ENCODE measurements at regions not wholly inside any gene's neighbourhood (a gene's known extent, or its start where the extent isn't known, plus 50 kb on each side); places are given as distances from the start of the nearest gene placed in this dataset.

GRCh38 chr20:60813066-60813465 is 439.0 kb upstream of the CDH4 start:
- Mint-ChIP-seq H3K4me3 (no peak overlapping the region), H3K4me1 (no peaks in the 10 kb centered on the region), H3K36me3 (ENCODE audit: insufficient read depth) (peaks cover 2% of the 10 kb centered on the region), H3K9me3 (peaks cover 12% of the 10 kb centered on the region), H3K27ac (ENCODE audit: low read depth) (no peak overlapping the region), H3K27me3 (no peaks in the 10 kb centered on the region)
- no peak for DNase-seq (ENCODE audit: low spot score in 2 of 2)
- ATAC-seq (replicated peaks; ENCODE audit: extremely low read depth, poor library complexity, severe bottlenecking) = no peak

GRCh38 chr20:60815656-60816055 is 436.4 kb upstream of the CDH4 start:
- H3K27me3 Mint-ChIP-seq = peaks cover 17% of the 10 kb centered on the region

GRCh38 chr20:60816901-60817300 is 435.2 kb upstream of the CDH4 start:
- Mint-ChIP-seq H3K4me3 (no peak overlapping the region), H3K27ac (ENCODE audit: low read depth) (no peak overlapping the region), H3K9me3 (peaks cover 17% of the 10 kb centered on the region), H3K4me1 (no peaks in the 10 kb centered on the region), H3K36me3 (ENCODE audit: insufficient read depth) (peaks cover 2% of the 10 kb centered on the region), H3K27me3 (peaks cover 17% of the 10 kb centered on the region)
- no peak for ATAC-seq (replicated peaks; ENCODE audit: extremely low read depth, poor library complexity, severe bottlenecking)
- no peak for DNase-seq (ENCODE audit: low spot score in 2 of 2)

More at GRCh38 chr20:60815656-60816055, 436.4 kb upstream of the CDH4 start:
- ATAC-seq (replicated peaks; ENCODE audit: extremely low read depth, poor library complexity, severe bottlenecking) = no peak
- Mint-ChIP-seq H3K4me1 (no peaks in the 10 kb centered on the region), H3K9me3 (peaks cover 14% of the 10 kb centered on the region), H3K4me3 (no peak overlapping the region), H3K27ac (ENCODE audit: low read depth) (no peak overlapping the region), H3K36me3 (ENCODE audit: insufficient read depth) (peaks cover 2% of the 10 kb centered on the region)
- no peak for DNase-seq (ENCODE audit: low spot score in 2 of 2)

- no peak overlapping the region for H3K27ac Mint-ChIP-seq (ENCODE audit: low read depth)
- H3K27me3 Mint-ChIP-seq = peaks cover 17% of the 10 kb centered on the region
- peaks cover 13% of the 10 kb centered on the region for H3K9me3 Mint-ChIP-seq
- peaks cover 2% of the 10 kb centered on the region for H3K36me3 Mint-ChIP-seq (ENCODE audit: insufficient read depth)
- ATAC-seq (replicated peaks; ENCODE audit: extremely low read depth, poor library complexity, severe bottlenecking) (no peak), DNase-seq (ENCODE audit: low spot score in 2 of 2) (no peak)
- H3K4me1 Mint-ChIP-seq = no peaks in the 10 kb centered on the region
- H3K4me3 Mint-ChIP-seq = no peak overlapping the region
Observed at GRCh38 chr20:60817891-60818290, 434.2 kb upstream of the CDH4 start.

- ATAC-seq (replicated peaks; ENCODE audit: extremely low read depth, poor library complexity, severe bottlenecking) = no peak
- H3K27me3 Mint-ChIP-seq = peaks cover 24% of the 10 kb centered on the region
- no peak overlapping the region for H3K4me3 Mint-ChIP-seq
- H3K9me3 Mint-ChIP-seq = peaks cover 11% of the 10 kb centered on the region
- no peaks in the 10 kb centered on the region for H3K4me1 Mint-ChIP-seq
- H3K36me3 Mint-ChIP-seq (ENCODE audit: insufficient read depth) = peaks cover 2% of the 10 kb centered on the region
- DNase-seq (ENCODE audit: low spot score in 2 of 2) = no peak
- H3K27ac Mint-ChIP-seq (ENCODE audit: low read depth) = no peak overlapping the region
Observed at GRCh38 chr20:60819511-60819910, 432.6 kb upstream of the CDH4 start.

GRCh38 chr20:60820149-60820548 is 431.9 kb upstream of the CDH4 start:
- peaks cover 2% of the 10 kb centered on the region for H3K36me3 Mint-ChIP-seq (ENCODE audit: insufficient read depth)
- no peaks in the 10 kb centered on the region for H3K4me1 Mint-ChIP-seq
- no peak overlapping the region for H3K4me3 Mint-ChIP-seq
- no peak overlapping the region for H3K27ac Mint-ChIP-seq (ENCODE audit: low read depth)
- peaks cover 11% of the 10 kb centered on the region for H3K9me3 Mint-ChIP-seq
- no peak for ATAC-seq (replicated peaks; ENCODE audit: extremely low read depth, poor library complexity, severe bottlenecking)
- peaks cover 30% of the 10 kb centered on the region for H3K27me3 Mint-ChIP-seq
- DNase-seq (ENCODE audit: low spot score in 2 of 2) = no peak

GRCh38 chr20:60820918-60821317 is 431.1 kb upstream of the CDH4 start:
- Mint-ChIP-seq H3K4me3 (no peak overlapping the region), H3K36me3 (ENCODE audit: insufficient read depth) (no peaks in the 10 kb centered on the region), H3K9me3 (peaks cover 11% of the 10 kb centered on the region), H3K27ac (ENCODE audit: low read depth) (no peak overlapping the region), H3K4me1 (no peaks in the 10 kb centered on the region), H3K27me3 (peaks cover 30% of the 10 kb centered on the region)
- no peak for ATAC-seq (replicated peaks; ENCODE audit: extremely low read depth, poor library complexity, severe bottlenecking)
- DNase-seq (ENCODE audit: low spot score in 2 of 2) = no peak

GRCh38 chr20:60822699-60823607 is 429.1 kb upstream of the CDH4 start:
- peaks cover 5% of the 10 kb centered on the region for H3K9me3 Mint-ChIP-seq

GRCh38 chr20:60835876-60836275 is 416.2 kb upstream of the CDH4 start:
- Mint-ChIP-seq H3K27me3 (peaks cover 21% of the 10 kb centered on the region), H3K36me3 (ENCODE audit: insufficient read depth) (no peaks in the 10 kb centered on the region), H3K27ac (ENCODE audit: low read depth) (no peak overlapping the region), H3K9me3 (no peaks in the 10 kb centered on the region), H3K4me3 (no peak overlapping the region), H3K4me1 (no peaks in the 10 kb centered on the region)
- ATAC-seq (replicated peaks; ENCODE audit: extremely low read depth, poor library complexity, severe bottlenecking) (no peak), DNase-seq (ENCODE audit: low spot score in 2 of 2) (no peak)

More at GRCh38 chr20:60822699-60823607, 429.1 kb upstream of the CDH4 start:
- H3K36me3 Mint-ChIP-seq (ENCODE audit: insufficient read depth) = no peaks in the 10 kb centered on the region
- H3K27ac Mint-ChIP-seq (ENCODE audit: low read depth) = no peak overlapping the region
- DNase-seq (ENCODE audit: low spot score in 2 of 2) (no peak), ATAC-seq (replicated peaks; ENCODE audit: extremely low read depth, poor library complexity, severe bottlenecking) (no peak)
- H3K27me3 Mint-ChIP-seq = peaks cover 38% of the 10 kb centered on the region
- no peak overlapping the region for H3K4me3 Mint-ChIP-seq
- H3K4me1 Mint-ChIP-seq = no peaks in the 10 kb centered on the region

- Mint-ChIP-seq H3K27me3 (peaks cover 23% of the 10 kb centered on the region), H3K27ac (ENCODE audit: low read depth) (no peak overlapping the region), H3K9me3 (peaks cover 5% of the 10 kb centered on the region), H3K36me3 (ENCODE audit: insufficient read depth) (no peaks in the 10 kb centered on the region), H3K4me1 (no peaks in the 10 kb centered on the region), H3K4me3 (no peak overlapping the region)
- ATAC-seq (replicated peaks; ENCODE audit: extremely low read depth, poor library complexity, severe bottlenecking) (no peak), DNase-seq (ENCODE audit: low spot score in 2 of 2) (no peak)
Observed at GRCh38 chr20:60837173-60837770, 414.8 kb upstream of the CDH4 start.

- H3K27ac Mint-ChIP-seq (ENCODE audit: low read depth) = no peak overlapping the region
- H3K36me3 Mint-ChIP-seq (ENCODE audit: insufficient read depth) = no peaks in the 10 kb centered on the region
- peaks cover 5% of the 10 kb centered on the region for H3K9me3 Mint-ChIP-seq
- H3K4me1 Mint-ChIP-seq = no peaks in the 10 kb centered on the region
- DNase-seq (ENCODE audit: low spot score in 2 of 2) = no peak
- no peak overlapping the region for H3K4me3 Mint-ChIP-seq
- H3K27me3 Mint-ChIP-seq = peaks cover 31% of the 10 kb centered on the region
- ATAC-seq (replicated peaks; ENCODE audit: extremely low read depth, poor library complexity, severe bottlenecking) = no peak
Observed at GRCh38 chr20:60838297-60838696, 413.8 kb upstream of the CDH4 start.

- Mint-ChIP-seq H3K27me3 (peaks cover 30% of the 10 kb centered on the region), H3K9me3 (peaks cover 5% of the 10 kb centered on the region), H3K36me3 (ENCODE audit: insufficient read depth) (no peaks in the 10 kb centered on the region), H3K4me3 (no peak overlapping the region), H3K4me1 (no peaks in the 10 kb centered on the region), H3K27ac (ENCODE audit: low read depth) (no peak overlapping the region)
- no peak for DNase-seq (ENCODE audit: low spot score in 2 of 2)
- no peak for ATAC-seq (replicated peaks; ENCODE audit: extremely low read depth, poor library complexity, severe bottlenecking)
Observed at GRCh38 chr20:60840971-60841370, 411.1 kb upstream of the CDH4 start.

GRCh38 chr20:60845146-60845545 is 406.9 kb upstream of the CDH4 start:
- no peak for DNase-seq (ENCODE audit: low spot score in 2 of 2)
- Mint-ChIP-seq H3K27me3 (peaks cover 29% of the 10 kb centered on the region), H3K27ac (ENCODE audit: low read depth) (no peak overlapping the region), H3K4me3 (no peak overlapping the region), H3K9me3 (peaks cover 5% of the 10 kb centered on the region), H3K36me3 (ENCODE audit: insufficient read depth) (no peaks in the 10 kb centered on the region), H3K4me1 (no peaks in the 10 kb centered on the region)
- no peak for ATAC-seq (replicated peaks; ENCODE audit: extremely low read depth, poor library complexity, severe bottlenecking)
